HS-27A (cell line): ENCODE measurements at regions not wholly inside any gene's neighbourhood (a gene's known extent, or its start where the extent isn't known, plus 50 kb on each side); places are given as distances from the start of the nearest gene placed in this dataset.
"Not testable (repeated sequence)": the region's sequence is repeated elsewhere in the genome, so short reads cannot be mapped to it uniquely, and the experiment has no call there.

Source experiments
- DNase-seq: peaks from one replicate; pipeline ENCODE4 v3.0.0-alpha.2; 2012; ENCODE audit warnings: low read depth, missing footprints

GRCh38 chr6:14217728-14218518 is 100.4 kb downstream of the CD83 start:
- no peak for DNase-seq

GRCh38 chr6:14218519-14218800 is 100.9 kb downstream of the CD83 start:
- no peak for DNase-seq

- no peak for DNase-seq
Observed at GRCh38 chr6:14221564-14222279, 104.2 kb downstream of the CD83 start.

- DNase-seq: no peak
Observed at GRCh38 chr6:14222956-14223355, 105.4 kb downstream of the CD83 start.

- DNase-seq: no peak
Observed at GRCh38 chr6:14224359-14225103, 107.0 kb downstream of the CD83 start.

- no peak for DNase-seq
Observed at GRCh38 chr6:14226051-14226660, 108.6 kb downstream of the CD83 start.

- DNase-seq: no peak
Observed at GRCh38 chr6:14228571-14228970, 111.0 kb downstream of the CD83 start.

GRCh38 chr6:14231071-14231483 is 113.5 kb downstream of the CD83 start:
- DNase-seq: no peak

- no peak for DNase-seq
Observed at GRCh38 chr6:14231501-14232280, 114.1 kb downstream of the CD83 start.

GRCh38 chr6:14232889-14233288 is 115.3 kb downstream of the CD83 start:
- DNase-seq: no peak

- no peak for DNase-seq
Observed at GRCh38 chr6:14235653-14236356, 118.2 kb downstream of the CD83 start.

GRCh38 chr6:14239097-14239496 is 121.5 kb downstream of the CD83 start:
- DNase-seq: no peak

- DNase-seq: no peak
Observed at GRCh38 chr6:14240411-14241166, 123.0 kb downstream of the CD83 start.

- no peak for DNase-seq
Observed at GRCh38 chr6:14241255-14242070, 123.9 kb downstream of the CD83 start.

- DNase-seq: not testable (repeated sequence)
Observed at GRCh38 chr6:14242912-14243311, 125.3 kb downstream of the CD83 start.

- DNase-seq: no peak
Observed at GRCh38 chr6:14243597-14243996, 126.0 kb downstream of the CD83 start.

- DNase-seq: no peak
Observed at GRCh38 chr6:14246876-14247275, 129.3 kb downstream of the CD83 start.

GRCh38 chr6:14250573-14250972 is 133.0 kb downstream of the CD83 start:
- no peak for DNase-seq

- DNase-seq: no peak
Observed at GRCh38 chr6:14252271-14252850, 134.8 kb downstream of the CD83 start.
